ENCODE measurements at regions not wholly inside any gene's neighbourhood (a gene's known extent, or its start where the extent isn't known, plus 50 kb on each side); places are given as distances from the start of the nearest gene placed in this dataset.

DNA sequence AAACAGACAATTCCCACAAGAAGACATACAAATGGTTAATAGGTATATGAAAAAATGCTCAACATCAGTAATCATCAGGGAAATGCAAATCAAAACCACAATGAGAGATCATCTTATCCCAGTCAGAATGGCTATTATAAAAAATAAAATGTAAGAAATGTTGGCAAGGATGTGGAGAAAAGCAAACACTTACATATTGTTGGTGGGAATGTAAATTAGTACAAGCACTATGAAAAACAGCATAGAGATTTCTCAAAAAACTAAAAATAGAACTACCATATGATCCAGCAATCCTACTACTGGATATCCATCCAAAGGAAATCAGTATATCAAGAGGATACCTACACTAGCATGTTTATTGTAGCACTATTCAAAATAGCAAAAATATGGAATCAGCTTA, 186.6 kb downstream of the NOL4 start:
- ChIA-PET CTCF (no interaction called here), POLR2A (ENCODE audit: low non-redundant PET) (no interaction called here)
- BruUV-seq (replicated peaks): no TSS peak

DNA sequence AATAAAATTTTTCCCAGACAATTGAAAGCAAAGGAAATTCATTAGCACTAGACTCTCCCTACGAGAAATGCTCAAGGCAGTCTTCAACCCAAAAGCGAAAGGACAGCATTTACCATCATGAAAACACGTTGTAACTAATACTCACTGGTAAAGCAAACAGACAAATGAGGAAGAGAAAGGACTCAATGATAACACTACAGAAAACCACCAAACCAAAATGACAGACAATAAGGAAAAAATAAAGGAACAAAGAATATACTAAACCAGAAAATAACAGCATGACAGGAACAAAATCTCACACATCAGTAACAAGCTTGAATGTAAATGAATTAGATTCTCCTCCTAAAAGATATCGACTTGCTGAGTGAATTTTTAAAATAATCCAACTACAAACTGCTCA, 190.7 kb downstream of the NOL4 start:
- no peak overlapping the region for H3K27ac ChIP-seq (ENCODE audit: low read depth, low read length, poor library complexity, severe bottlenecking)
- TF ChIP-seq, protein P1, sequence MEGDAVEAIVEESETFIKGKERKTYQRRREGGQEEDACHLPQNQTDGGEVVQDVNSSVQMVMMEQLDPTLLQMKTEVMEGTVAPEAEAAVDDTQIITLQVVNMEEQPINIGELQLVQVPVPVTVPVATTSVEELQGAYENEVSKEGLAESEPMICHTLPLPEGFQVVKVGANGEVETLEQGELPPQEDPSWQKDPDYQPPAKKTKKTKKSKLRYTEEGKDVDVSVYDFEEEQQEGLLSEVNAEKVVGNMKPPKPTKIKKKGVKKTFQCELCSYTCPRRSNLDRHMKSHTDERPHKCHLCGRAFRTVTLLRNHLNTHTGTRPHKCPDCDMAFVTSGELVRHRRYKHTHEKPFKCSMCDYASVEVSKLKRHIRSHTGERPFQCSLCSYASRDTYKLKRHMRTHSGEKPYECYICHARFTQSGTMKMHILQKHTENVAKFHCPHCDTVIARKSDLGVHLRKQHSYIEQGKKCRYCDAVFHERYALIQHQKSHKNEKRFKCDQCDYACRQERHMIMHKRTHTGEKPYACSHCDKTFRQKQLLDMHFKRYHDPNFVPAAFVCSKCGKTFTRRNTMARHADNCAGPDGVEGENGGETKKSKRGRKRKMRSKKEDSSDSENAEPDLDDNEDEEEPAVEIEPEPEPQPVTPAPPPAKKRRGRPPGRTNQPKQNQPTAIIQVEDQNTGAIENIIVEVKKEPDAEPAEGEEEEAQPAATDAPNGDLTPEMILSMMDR (conservative IDR thresholded peaks at IDR 0.05; ENCODE audit: low read depth, low read length): no peak
- no peak for TF ChIP-seq EZH2 (IDR thresholded peaks at IDR 0.05; ENCODE audit: borderline replicate concordance, low read depth, low read length, poor library complexity, severe bottlenecking)
- DNase-seq (ENCODE audit: low spot score): no peak
- intact Hi-C loops (cut with micrococcal nuclease; ENCODE audit: unreplicated experiment): no loop called here
- ChIA-PET POLR2A (ENCODE audit: low non-redundant PET) (no interaction called here), CTCF (no interaction called here)
- BruUV-seq (replicated peaks): no TSS peak
- H3K9me3 ChIP-seq (ENCODE audit: low read depth, low read length, poor library complexity, severe bottlenecking): peaks cover 5% of the 10 kb centered on the region
- no peaks in the 10 kb centered on the region for H3K4me1 ChIP-seq (ENCODE audit: insufficient read depth, low read length, poor library complexity, severe bottlenecking)
- no peak overlapping the region for H3K4me3 ChIP-seq (ENCODE audit: low read depth, low read length, poor library complexity, severe bottlenecking)
- no peaks in the 10 kb centered on the region for H3K27me3 ChIP-seq (replicated peaks; ENCODE audit: insufficient read depth, low read depth, low read length, poor library complexity)
- H3K36me3 ChIP-seq (ENCODE audit: insufficient read depth, low read length, poor library complexity, severe bottlenecking): no peaks in the 10 kb centered on the region

More for the DNA sequence above, 186.6 kb downstream of the NOL4 start:
- H3K27me3 ChIP-seq (replicated peaks; ENCODE audit: insufficient read depth, low read depth, low read length, poor library complexity): no peaks in the 10 kb centered on the region
- no peak for DNase-seq (ENCODE audit: low spot score)
- no peaks in the 10 kb centered on the region for H3K36me3 ChIP-seq (ENCODE audit: insufficient read depth, low read length, poor library complexity, severe bottlenecking)
- no peaks in the 10 kb centered on the region for H3K4me1 ChIP-seq (ENCODE audit: insufficient read depth, low read length, poor library complexity, severe bottlenecking)
- TF ChIP-seq, protein P1 (conservative IDR thresholded peaks at IDR 0.05; ENCODE audit: low read depth, low read length): no peak
- no peak for TF ChIP-seq EZH2 (IDR thresholded peaks at IDR 0.05; ENCODE audit: borderline replicate concordance, low read depth, low read length, poor library complexity, severe bottlenecking)
- H3K4me3 ChIP-seq (ENCODE audit: low read depth, low read length, poor library complexity, severe bottlenecking): no peak overlapping the region
- intact Hi-C loops (cut with micrococcal nuclease; ENCODE audit: unreplicated experiment): no loop called here
- no peak overlapping the region for H3K27ac ChIP-seq (ENCODE audit: low read depth, low read length, poor library complexity, severe bottlenecking)
- peaks cover 5% of the 10 kb centered on the region for H3K9me3 ChIP-seq (ENCODE audit: low read depth, low read length, poor library complexity, severe bottlenecking)

- Histone ChIP-seq H3K27me3 (replicated peaks; ENCODE audit: insufficient read depth, low read depth, low read length, poor library complexity) (no peaks in the 10 kb centered on the region), H3K4me1 (ENCODE audit: insufficient read depth, low read length, poor library complexity, severe bottlenecking) (no peaks in the 10 kb centered on the region), H3K4me3 (ENCODE audit: low read depth, low read length, poor library complexity, severe bottlenecking) (no peak overlapping the region), H3K9me3 (ENCODE audit: low read depth, low read length, poor library complexity, severe bottlenecking) (peaks cover 5% of the 10 kb centered on the region), H3K27ac (ENCODE audit: low read depth, low read length, poor library complexity, severe bottlenecking) (no peak overlapping the region), H3K36me3 (ENCODE audit: insufficient read depth, low read length, poor library complexity, severe bottlenecking) (no peaks in the 10 kb centered on the region)
- CTCF ChIA-PET: no interaction called here
- intact Hi-C loops (cut with micrococcal nuclease; ENCODE audit: unreplicated experiment): no loop called here
- TF ChIP-seq, protein P1 (conservative IDR thresholded peaks at IDR 0.05; ENCODE audit: low read depth, low read length): no peak
- TF ChIP-seq EZH2 (IDR thresholded peaks at IDR 0.05; ENCODE audit: borderline replicate concordance, low read depth, low read length, poor library complexity, severe bottlenecking): no peak
- no TSS peak for BruUV-seq (replicated peaks)
- POLR2A ChIA-PET (ENCODE audit: low non-redundant PET): no interaction called here
- no peak for DNase-seq (ENCODE audit: low spot score)
Observed at GRCh38 chr18:34031810-34032209, 192.9 kb downstream of the NOL4 start.

Measured in A673 (cell line).